ENCODE measurements at regions not wholly inside any gene's neighbourhood (a gene's known extent, or its start where the extent isn't known, plus 50 kb on each side); places are given as distances from the start of the nearest gene placed in this dataset.

DNA sequence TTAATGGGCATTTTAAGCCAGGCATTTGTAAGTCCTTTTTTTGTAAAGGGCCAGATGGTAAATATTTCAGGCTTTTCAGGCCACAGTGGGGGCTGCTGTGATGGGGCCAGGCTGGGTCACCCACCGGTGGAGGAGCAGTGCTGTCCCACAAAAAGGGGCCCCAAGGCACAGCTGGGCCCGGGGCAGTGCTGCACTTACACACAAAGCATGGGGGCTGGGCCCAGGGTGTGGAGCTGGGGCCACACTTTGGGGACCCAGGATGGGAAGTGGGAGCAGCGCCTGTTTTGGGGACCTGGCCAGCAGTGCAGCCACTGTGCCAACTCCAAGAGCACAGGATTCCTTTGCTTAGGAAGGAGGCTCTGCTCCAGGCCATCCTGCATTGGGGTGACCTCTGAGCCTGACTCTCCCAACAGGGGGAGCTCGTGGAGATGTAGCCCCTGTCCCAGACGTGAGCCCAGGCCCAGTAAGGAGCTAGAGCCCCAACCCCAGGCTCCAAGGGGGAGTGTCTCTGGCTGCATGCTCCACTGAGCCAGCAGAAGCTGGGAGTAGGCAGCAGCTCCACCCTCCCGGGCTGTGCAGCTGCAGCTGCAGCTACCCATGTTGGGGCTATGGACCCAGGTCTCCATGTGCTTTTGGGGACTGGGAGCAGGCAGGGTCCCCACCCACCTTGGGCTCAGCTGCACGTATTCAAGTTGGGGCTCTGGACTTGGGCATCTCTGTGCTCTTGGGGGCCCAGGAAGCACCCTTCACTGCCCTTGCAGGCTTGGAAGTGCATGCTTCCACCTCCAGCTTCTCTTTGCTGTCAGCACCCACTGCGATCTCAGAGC is 1036.5 kb upstream of the CNTNAP5 start:
- TF ChIP-seq, protein P1, sequence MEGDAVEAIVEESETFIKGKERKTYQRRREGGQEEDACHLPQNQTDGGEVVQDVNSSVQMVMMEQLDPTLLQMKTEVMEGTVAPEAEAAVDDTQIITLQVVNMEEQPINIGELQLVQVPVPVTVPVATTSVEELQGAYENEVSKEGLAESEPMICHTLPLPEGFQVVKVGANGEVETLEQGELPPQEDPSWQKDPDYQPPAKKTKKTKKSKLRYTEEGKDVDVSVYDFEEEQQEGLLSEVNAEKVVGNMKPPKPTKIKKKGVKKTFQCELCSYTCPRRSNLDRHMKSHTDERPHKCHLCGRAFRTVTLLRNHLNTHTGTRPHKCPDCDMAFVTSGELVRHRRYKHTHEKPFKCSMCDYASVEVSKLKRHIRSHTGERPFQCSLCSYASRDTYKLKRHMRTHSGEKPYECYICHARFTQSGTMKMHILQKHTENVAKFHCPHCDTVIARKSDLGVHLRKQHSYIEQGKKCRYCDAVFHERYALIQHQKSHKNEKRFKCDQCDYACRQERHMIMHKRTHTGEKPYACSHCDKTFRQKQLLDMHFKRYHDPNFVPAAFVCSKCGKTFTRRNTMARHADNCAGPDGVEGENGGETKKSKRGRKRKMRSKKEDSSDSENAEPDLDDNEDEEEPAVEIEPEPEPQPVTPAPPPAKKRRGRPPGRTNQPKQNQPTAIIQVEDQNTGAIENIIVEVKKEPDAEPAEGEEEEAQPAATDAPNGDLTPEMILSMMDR (IDR thresholded peaks at IDR 0.05; ENCODE audit: low read depth, low read length), result peak; percentile 15
- TF ChIP-seq POLR2A (IDR thresholded peaks at IDR 0.05; ENCODE audit: extremely low read depth, insufficient read length), result no peak
- TF ChIP-seq, protein P2, sequence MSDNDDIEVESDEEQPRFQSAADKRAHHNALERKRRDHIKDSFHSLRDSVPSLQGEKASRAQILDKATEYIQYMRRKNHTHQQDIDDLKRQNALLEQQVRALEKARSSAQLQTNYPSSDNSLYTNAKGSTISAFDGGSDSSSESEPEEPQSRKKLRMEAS (IDR thresholded peaks at IDR 0.05; ENCODE audit: low read depth, low read length), result no peak
